ENCODE measurements at regions not wholly inside any gene's neighbourhood (a gene's known extent, or its start where the extent isn't known, plus 50 kb on each side); places are given as distances from the start of the nearest gene placed in this dataset.

DNA sequence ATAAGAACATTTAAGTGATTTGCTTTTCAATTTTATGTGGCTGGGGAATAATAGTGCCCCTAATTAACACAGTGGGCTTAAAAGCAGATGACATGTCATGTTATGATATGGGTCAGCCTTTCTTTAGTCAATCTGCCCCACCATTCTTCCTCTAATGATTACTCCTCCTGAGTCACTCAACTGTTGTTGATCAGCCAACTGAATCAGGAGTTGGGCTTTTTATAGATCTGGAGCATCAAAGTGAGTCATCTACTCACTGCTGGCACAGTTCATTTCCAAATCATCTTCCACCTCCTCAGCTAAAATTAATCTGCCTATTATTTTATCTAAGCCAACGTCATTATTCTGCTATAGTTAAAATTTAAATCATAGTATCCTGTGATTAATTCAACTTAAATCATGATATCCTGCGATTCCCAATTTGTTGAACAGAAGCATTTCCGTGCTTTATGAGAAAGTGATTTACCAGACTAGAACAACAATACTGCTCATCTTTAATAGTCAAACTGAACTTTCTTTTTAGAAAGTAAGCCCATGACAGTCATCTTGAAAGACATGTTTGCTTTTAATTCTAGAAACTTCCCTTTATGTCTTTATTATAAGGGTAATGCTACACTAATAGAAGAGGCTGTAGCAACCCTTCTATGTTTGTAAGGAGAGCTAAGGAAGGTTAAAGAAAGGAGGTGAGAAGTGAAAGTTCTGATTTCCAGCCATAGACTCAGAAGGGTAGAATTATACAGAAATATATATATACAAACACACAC is 551.4 kb downstream of the TBC1D4 start:
- no peak for DNase-seq

DNA sequence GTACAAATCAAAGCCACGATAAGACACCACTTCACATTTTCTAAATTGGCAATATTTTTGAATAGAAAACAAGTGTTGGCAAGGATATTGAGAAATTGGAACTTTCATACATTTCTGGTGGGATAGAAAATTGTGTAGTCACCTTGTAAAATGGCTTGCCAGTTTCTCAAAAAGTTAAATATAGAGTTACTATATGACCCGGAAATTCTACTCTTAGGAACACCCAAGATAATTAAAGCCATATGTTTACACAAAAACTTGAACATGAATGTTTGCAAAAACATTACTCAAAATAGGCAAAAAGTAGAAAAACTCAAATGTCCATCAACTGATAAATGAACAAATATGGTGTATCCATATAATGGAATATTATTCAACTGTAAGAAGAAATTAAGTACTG is 552.5 kb downstream of the TBC1D4 start:
- DNase-seq = no peak

DNA sequence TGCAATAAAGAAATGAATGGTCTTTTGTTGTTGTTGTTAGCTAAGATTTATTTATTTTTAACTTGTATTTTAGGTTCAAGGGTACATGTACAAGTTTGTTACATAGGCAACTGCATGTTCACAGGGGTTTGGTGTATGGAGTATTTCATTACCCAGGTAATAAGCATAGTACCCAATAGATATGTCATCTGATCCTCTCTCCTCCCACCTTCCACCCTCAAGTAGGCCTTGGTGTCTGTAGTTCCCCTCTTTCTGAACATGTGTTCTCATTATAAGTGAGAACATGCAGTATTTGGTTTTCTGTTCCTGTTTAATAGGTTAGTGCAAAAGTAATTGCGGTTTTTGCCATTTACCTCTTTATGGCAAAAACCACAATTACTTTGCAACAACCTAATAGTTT is 554.1 kb downstream of the TBC1D4 start:
- DNase-seq = no peak

DNA sequence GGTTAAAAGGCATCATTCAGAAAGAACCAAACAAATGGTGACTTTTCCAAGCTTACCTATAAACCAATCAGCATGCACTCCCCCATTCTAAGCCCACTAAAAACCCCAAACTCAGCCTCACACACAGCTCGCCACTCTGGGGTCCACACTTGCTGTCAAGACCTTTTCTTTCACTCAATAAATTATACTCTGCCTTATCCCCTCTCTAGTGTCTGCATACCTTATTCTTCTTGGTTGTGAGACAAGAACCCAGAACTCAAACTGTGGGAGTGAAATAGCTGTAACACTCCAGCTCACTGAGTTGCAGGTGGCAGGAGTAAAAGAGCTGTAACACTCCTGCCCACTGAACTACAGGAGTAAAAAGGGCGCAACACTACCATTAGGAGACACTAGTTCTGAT is 559.0 kb downstream of the TBC1D4 start:
- no peak for DNase-seq

DNA sequence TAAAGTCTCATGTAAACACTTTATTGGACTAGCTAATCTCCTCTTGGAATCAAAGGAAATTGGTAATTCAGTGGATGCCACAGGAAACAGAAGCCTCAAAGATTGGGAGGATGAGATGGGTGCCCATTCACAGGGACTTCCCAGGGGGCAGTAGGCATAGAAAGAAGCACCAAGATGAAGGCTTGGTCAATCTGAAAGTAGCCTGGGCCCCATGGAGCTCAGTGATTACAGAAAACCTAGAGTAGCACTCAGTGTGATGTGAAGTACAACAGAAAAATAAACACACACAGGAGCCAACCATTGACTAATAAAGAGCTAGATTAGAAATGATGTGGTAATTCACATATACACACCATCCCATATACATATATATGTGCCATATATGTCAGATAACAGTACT is 560.6 kb downstream of the TBC1D4 start:
- no peak for DNase-seq

DNA sequence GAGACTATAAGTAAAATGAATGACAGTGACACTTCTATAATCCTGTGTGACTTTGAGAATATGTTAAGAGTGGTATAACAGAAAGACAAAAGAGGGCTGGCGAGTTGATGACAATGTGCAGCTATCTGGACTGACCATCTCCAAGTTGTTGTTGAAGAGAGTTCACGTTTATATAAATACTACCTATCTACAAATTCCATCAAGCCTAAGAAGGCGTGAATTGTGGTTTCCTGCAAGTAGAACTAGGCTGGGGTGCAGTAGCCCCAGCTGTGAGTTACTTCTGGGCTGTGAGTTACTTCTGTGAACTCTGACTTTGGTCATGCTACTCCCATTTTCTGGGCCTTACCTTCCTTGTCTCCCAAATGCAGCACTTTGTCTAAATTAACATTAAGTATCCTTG is 561.0 kb downstream of the TBC1D4 start:
- no peak for DNase-seq

DNA sequence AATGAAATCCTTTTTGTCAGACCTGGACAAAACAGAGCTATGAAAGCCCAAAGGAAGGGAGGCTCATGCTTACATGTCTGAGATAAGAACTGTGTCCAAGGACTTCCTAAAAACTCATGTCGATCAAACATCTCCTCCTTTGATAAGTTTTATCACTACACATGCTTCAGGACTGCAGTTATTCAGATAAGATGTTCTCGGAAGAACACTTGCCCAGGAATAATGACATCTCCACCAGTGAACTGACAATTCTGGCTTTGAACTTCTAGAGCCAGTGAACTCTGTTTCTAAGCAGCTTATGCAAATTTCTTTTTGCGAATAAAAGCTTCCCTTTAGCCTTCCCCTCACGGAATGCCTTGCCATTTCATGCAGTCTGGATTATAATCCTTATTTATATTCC is 561.6 kb downstream of the TBC1D4 start:
- DNase-seq = no peak

DNA sequence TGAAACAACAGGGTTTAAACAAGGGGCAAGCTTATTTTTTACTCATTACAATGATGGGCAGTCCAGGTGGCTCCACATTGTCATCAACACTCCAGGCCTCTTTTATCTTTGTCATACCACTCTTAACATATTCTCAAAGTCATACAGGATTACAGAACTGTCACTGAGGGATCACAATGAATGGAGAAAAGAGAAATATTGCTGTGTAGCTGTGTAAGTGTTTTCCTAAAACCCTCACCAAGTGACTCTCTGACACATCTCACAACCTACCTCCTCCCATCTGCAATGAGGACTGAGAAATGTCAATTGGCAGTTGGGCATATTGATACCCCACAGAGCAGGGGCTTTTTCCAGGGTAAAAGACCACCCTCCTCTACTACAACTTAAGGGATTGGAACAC is 562.1 kb downstream of the TBC1D4 start:
- DNase-seq = no peak

DNA sequence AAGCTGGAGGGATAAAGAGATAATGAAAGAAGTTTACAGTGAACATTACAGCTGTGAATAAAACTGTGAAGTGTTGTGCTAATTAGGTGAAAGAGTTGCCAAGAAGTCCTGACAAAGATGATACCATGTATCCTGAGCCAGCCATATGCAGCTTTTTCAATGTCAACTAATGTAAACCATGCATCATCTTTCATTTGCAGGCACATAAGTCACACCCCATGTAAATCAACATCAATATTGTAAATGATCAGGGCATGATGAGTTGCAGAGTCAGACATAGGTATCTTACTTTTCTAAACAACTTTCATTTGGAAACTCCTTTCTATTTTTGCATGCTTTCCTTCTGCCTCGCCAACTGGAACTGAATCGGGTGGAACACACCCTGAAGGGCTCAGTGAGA is 569.1 kb downstream of the TBC1D4 start:
- no peak for DNase-seq

DNA sequence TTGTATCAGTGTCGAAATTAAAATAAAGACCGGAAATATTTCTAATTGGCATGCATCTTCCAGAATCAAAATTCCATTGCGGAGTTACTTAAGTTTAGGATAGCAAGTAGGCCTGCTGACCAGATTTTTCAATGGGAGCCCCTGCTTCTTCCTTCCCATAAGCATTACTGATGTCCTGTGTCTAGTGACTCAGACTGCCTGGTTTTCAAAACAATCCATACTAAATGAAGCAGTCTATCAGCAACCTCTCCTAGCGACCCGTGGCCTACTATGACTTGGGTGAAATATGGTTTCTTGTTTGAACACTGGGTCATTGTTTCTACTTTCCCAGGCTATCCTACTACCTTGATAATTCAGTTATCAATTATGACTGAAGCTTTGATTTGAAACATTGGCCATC is 571.6 kb downstream of the TBC1D4 start:
- DNase-seq = no peak

DNA sequence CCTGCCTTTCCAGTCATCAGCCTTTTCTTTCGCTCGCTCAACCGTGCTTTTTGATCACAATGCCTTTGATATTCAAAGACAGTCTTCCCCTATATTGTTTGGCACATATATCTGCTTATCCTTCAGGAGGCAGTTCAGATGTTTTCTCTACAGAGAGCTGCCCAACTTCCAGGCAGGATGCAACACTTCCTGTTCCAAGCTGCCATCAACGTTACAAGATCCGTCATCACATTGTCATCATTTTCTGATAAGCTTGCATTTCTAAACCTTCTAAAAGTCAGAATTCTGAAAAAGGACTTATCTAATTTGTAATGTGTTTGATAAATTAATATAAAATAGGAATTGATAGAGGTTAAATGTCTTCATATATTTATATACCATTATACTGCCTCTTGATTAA is 574.2 kb downstream of the TBC1D4 start:
- no peak for DNase-seq

DNA sequence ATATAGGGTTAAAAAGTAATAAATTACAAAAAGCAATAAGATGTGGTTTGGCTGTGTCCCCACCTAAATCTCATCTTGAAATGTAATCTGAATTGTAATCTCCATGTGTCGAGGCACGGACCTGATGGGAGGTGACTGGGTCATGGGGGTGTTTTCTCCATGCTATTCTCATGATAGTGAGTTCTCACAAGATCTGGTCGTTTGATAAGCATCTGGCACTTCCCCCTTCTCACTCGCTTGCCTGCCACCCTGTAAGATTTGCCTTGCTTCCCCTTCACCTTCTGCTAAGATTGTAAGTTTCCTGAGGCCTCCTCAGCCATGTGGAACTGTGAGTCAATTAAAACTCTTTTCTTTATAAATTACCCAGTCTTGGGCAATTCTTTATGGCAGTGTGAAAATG is 577.4 kb downstream of the TBC1D4 start:
- no peak for DNase-seq

DNA sequence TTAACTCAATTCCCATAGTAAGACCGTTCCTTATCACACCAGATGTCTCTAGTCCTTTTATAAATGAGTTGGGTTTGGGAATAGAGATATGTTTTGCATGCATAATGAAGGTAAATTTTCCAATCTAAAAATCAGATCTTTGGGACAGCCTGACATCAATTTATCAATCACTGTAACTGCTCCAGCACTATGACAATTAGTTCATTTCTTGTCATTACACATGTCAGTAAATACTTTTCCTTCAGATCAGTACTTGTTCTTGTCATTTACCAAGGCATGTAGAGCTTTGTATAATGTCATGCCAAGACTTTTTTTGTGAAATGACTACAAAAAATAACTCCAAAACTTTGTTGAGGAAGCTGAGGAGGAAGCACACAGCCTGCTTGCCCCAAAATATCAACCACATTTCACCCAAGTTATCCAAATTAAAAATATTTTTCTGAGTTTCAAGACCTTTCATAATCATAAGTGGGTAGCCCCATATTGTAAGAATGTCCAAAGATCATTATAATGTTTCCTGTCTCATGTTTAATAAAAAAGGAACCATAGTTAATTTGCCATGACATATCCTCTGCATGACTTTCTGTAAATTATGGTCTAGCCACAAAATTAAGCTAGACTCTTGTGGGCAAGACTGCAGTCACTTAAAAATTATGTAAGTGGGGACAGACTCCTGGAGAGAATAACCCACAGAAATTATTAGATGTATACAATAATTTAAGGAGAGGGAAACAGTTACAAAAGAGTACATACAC is 586.8 kb downstream of the TBC1D4 start:
- no peak for DNase-seq

DNA sequence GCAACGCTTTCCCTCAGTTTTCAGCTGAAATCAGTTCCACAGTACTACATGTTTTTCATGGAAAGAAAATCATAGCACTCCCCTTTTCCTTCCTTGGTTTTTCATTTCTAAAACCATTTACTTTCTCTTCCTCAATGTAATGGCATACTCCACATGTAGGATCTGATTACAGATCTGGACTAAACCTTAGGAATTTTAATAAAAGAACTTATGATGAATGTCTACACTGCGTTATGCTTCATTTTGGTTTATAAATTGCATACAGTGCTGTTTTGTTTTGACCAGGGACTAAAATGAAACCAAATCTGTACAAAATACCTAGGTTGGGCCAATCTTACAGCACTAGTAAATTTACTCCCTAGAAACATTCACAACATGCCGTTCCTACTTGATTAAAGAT is 589.9 kb downstream of the TBC1D4 start:
- no peak for DNase-seq

DNA sequence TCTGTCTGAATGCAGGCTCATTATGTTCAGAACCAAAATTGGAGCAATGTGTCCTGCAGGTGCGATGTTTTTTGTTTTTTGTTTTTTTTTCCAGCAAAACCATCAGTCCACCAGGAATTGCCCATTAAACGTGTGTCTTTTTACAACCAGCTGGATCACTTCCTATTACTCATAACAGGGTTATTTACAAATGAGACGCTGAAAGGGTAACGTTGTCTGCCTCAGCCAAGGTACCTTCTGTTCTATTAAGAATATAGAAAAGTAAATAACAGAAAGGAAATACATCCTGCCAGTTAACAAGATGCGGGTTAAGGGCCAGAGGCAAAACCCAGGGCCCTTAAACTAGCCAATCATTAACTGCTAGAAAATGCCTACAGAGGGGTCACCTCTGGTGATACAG is 590.4 kb downstream of the TBC1D4 start:
- no peak for DNase-seq

DNA sequence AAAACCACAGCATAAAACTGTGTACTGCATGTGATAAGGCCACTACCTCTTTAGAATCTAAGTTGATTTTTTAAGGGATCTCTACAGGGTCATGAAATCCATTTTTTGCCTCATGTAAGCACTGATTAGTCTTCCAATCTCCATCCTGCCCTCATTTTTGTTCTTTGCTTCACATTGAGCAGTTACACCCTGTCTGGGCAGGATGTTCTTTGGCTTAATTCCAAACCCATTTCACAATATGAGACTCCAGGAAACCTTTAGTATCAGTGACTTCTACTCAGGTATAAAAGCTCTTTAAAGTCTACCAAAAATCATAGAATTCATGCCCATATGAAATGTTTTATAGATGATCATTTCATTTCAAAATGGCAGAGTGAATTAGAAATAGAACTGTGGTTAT is 592.6 kb downstream of the TBC1D4 start:
- DNase-seq = no peak

DNA sequence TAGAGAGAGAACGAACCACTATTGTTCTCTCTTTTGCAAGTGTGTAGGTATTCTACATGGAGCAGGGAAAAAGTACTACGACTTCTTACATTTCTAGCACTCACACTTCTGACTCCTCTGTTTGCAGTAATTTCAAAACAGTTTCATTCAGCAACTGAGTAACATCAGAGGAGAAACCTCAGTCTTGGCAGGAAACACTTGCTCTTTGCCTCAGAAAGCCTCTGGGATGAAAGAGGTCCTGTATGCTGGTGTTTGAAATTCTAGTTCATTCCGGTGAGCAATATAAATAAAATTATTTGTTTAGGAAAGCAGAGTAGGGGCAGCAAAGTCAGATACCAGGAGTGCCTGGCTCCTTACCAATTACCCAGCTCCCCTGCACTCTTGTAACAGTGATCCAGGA is 595.5 kb downstream of the TBC1D4 start:
- no peak for DNase-seq

DNA sequence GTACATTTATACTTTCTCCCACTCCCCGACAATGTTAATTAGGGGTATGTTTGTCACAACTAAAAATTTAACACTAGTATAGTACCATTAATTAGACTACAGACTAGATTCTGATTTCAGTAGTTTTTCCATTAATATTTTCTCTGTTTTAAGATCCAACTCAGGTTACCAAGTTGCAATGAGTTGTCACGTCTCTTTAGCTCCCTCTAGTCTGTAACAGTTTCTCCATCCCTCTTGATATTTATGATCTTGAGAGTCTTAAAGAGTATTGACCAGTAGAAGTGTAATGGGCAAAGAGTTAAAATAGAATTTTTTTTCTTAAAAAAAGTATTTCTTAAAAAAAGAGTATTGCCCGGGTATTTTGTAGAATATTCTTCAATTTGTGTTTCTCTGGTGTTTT is 598.1 kb downstream of the TBC1D4 start:
- DNase-seq = no peak

DNA sequence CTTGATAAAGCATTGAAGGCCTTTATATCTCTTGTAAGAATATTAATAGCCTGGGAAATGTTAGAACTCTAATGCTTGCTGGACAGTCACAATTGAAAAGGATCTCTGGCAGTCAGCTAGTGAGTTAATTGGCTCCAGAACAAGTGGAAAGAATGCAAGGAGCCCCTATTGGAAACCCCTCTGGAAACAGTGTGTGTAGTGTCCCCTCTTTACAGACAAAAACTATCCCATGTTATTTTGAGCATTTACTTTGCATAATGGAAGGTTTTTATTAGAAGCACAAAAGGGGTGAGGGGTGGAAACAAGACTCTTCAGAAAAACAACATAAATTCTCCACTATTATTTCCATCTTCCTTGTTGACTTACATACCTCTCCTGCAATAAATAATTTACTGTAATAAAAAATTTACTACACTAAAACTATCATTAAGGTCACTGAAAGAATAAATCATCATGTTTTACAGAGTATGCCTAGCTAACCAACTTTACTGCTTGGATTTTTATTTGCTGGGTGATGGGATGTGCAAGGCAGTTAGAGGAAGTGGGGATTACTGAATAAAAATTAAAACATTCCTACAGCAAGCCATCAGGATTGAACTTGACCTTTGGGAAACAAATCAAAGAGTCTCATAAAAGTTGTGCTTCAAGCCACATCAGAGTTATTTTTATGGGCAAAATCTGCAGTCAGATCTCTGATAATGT is 610.4 kb downstream of the TBC1D4 start:
- DNase-seq = no peak

DNA sequence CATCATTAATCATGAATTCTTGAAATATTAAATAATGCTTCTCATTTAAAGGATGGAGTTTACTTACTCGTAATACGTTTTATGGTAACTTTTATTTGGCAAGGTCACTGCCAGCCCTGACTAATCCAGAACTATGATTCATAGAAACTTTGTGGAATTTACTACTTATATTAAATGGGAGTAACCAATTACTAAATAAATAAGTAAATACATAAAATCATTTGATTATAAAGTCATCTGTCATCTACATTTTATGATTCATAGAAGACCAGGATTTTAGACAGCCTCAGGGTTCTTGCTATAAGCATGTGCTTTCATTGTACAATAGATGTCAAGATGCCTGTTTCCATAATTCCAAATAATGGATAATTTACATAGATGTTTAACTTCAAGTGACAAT is 611.1 kb downstream of the TBC1D4 start:
- no peak for DNase-seq

DNA sequence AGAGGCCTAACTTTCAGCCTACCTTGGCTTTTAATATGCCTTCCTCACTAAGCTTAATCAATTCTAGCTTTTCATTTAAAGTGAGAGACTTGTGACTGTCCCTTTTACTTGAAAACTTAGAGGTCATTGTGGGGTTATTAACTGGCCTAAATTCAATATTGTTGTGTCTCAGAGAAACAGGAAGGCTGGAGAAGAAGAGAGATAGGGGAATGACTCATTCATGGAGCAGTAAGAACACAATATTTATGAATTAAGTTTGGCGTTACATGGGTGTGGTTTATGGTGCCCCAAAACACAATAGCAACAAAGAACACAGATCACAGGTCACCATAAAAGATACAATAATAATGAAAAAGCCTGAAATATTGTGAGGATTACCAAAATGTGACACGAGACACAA is 612.1 kb downstream of the TBC1D4 start:
- DNase-seq = no peak

DNA sequence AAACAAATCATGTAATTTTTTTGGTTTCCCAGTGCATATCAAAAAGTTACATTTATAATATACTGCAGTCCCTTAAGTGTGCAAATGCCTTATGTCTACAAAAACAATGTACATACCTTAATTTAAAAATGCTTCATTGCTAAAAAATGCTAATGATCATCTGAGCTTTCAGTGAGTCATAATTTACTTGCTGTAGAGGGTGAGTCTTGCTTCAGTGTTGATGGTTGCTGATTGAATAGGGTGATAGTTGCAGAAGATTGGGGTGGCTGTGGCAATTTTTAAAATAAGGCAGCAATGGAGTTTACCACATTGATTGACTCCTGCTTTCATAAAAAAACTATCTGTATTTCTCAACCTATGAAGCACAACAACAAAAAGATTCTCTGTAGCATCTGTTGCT is 613.9 kb downstream of the TBC1D4 start:
- no peak for DNase-seq

DNA sequence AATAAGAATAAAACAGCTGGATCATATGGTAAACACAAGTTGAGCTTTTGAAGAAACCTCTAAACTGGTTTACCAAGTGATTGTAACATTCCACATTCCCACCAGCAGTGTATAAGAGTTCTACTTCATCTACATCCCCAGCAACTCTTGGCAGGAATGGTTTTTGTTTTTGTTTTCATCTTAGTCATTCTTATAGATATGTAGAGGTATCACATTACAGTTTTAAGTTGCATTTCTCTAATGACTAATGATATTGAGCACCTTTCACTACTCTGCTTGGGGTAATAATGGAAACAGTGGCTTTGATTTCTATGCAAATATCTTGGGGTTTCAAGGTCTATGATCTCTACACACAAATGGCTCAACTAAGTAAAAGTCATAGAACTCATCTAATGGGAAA is 614.5 kb downstream of the TBC1D4 start:
- DNase-seq = no peak

DNA sequence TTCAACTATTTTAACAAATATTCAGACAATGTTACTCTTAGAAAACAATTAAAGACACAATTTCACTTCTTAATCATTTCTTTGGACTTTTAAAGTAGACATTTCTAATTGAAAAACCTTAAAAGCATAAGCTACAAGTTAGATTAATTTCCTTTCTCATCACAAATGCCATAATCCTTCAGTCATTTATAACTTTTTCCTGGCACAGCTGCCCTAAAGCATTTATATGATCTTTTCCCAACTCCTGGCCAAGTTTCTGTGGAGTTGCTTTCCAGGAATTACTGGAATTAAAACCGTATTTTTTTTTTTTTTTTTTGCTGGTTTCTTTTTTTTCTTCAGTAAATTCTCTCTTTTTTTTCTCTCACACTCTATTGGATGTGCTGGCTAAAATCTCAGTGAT is 615.9 kb downstream of the TBC1D4 start:
- DNase-seq = no peak

Data from CD4-positive, alpha-beta T cell treated with Interleukin-15 for 1 hour (primary cell).